GM12891 (cell line): ENCODE measurements at regions not wholly inside any gene's neighbourhood (a gene's known extent, or its start where the extent isn't known, plus 50 kb on each side); places are given as distances from the start of the nearest gene placed in this dataset.

Experiments
- DNase-seq: peaks from one replicate; pipeline ENCODE4 v3.0.0; 2011; ENCODE audit warnings: low spot score; ENCODE audit not compliant: insufficient read length
- FAIRE-seq: peaks from 2 replicates; lab custom pipeline; 2011; peaks lifted over from hg19 to GRCh38; lab: Jason Lieb, UNC
- PAX5 ChIP-seq: IDR thresholded peaks from 2 replicates; pipeline ENCODE4 v1.6.1; 2011; ENCODE audit warnings: low read length, moderate library complexity, mild to moderate bottlenecking; ENCODE audit not compliant: insufficient read depth, severe bottlenecking
- POLR2A ChIP-seq: IDR thresholded peaks from 2 replicates; pipeline ENCODE4 v1.6.1; 2011; ENCODE audit warnings: low read depth, low read length, control low read depth
- POLR2AphosphoS5 ChIP-seq: IDR thresholded peaks from 2 replicates; pipeline ENCODE4 v1.6.1; 2011; ENCODE audit warnings: low read depth, low read length, control low read depth
- POU2F2 ChIP-seq: IDR thresholded peaks from 2 replicates; pipeline ENCODE4 v1.6.1; 2011; ENCODE audit warnings: low read depth, mild to moderate bottlenecking, control low read depth, low read length, moderate library complexity
- SPI1 ChIP-seq: IDR thresholded peaks from 2 replicates; pipeline ENCODE4 v1.6.1; 2011; ENCODE audit warnings: low read depth, low read length, control low read depth
- TAF1 ChIP-seq: IDR thresholded peaks from 2 replicates; pipeline ENCODE4 v1.6.1; 2011; ENCODE audit warnings: low read depth, low read length, control low read depth

DNA sequence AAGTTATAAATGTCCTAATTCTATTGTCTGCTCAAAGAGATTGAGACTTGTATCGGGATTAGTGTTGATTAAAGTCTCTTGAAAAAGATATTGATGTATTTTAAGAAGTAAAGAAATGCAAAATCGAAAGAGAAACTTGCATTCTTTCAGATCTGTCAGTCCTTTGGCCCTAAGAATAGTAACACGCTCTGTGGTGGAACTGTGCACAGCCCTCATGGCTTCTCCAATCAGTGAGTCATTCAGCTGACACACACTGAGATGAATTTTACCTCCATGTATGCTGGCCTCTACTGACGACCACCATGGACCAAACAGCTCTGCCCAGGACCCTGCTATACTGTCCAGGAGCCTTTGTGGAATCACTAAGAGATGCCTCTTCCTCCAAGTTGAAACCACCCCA lies 232.4 kb downstream of the ESM1 start:
- FAIRE-seq (no peak), DNase-seq (peak; percentile 8)
- TF ChIP-seq SPI1: no peak

DNA sequence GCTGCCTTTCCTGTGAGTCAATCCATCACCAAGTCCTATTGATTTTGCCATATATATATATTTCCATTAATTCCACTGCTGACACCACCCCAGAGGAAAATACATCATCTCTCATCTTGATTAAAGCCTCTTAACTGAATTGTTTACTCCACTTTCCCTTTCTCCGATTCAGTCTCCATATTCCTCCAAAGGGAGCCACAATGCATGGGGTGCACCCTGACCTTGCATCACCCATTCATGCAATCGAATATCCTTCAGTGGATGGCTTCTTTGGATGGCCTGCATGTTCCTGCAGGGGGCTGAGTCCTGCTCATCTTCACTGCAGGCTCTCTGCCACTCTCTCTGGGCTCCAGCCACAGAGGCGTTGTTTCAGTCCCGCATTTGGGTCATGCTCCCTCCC lies 231.0 kb downstream of the SNX18 start:
- TF ChIP-seq PAX5 (no peak), TAF1 (no peak)
- DNase-seq (no peak), FAIRE-seq (no peak)

DNA sequence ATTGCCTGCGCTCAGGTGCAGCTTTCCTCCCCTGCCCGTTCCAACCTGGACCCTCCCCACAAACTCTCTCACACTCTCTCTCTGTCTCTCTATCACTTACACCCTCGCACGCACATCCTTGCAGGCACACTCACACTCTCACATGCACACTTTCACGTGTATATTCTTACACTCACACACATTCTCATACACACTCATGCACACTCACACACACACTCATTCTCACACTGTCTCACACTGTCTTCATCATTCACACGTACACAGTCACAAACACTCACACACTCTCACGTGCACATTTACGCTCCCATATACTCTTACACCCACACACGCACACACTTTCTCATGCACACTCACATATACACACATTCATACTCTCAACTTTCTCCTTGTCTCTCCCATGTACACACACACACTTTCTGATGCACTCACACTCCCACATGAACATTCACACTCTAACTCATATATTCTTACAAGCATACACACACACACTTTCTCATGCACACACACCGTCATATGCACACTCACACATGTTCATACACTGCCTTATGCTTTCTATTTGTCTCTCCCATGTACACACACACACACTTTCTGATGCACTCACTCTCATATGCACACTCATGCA lies 229.3 kb downstream of the SNX18 start:
- TF ChIP-seq SPI1: no peak
- no peak for TF ChIP-seq PAX5
- no peak for TF ChIP-seq TAF1
- no peak for TF ChIP-seq POU2F2
- no peak for FAIRE-seq
- no peak for DNase-seq

DNA sequence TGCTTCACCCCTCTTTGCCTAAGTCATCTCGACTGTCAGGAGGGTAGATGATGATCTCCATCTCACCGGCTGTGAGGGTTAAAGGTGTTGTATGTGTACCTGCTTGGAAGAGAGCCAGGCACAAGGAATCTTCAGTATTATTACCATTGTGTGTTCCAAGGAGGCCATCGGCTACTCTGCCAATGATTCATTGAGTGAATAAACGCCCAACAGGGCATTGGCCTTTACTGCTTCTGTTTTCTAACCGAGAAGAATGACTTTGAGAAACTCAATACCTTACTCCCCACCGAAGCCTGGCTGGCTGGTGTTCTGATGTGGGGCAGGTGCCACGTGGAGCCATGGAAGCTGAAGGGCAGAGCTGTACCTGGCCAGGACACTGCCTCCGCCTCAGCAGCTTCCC lies 228.8 kb downstream of the SNX18 start:
- DNase-seq (no peak), FAIRE-seq (no peak)
- no peak for TF ChIP-seq TAF1

DNA sequence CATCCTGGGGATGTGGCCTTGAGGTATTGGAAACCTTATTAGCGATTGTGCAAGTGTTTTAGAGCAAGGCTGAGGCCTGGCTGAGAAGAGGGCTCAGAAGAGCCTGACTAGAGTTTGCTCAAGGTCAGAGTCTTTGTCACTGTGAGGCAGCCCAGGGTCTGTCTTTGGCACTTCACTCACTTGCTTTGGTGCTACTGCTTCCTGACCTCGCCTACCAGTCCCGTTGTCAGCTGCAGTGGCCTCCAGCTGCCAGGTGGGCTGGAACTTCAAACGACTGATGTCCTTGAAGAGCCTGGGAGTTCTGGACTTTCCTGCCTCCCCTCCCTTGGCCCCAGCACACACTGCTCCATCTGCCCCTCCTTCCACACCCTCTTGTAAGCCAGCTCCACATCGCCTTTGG lies 228.0 kb downstream of the SNX18 start:
- FAIRE-seq (no peak), DNase-seq (no peak)
- TF ChIP-seq PAX5 (no peak), POU2F2 (no peak), TAF1 (no peak), POLR2A (no peak), SPI1 (no peak), POLR2AphosphoS5 (no peak)

DNA sequence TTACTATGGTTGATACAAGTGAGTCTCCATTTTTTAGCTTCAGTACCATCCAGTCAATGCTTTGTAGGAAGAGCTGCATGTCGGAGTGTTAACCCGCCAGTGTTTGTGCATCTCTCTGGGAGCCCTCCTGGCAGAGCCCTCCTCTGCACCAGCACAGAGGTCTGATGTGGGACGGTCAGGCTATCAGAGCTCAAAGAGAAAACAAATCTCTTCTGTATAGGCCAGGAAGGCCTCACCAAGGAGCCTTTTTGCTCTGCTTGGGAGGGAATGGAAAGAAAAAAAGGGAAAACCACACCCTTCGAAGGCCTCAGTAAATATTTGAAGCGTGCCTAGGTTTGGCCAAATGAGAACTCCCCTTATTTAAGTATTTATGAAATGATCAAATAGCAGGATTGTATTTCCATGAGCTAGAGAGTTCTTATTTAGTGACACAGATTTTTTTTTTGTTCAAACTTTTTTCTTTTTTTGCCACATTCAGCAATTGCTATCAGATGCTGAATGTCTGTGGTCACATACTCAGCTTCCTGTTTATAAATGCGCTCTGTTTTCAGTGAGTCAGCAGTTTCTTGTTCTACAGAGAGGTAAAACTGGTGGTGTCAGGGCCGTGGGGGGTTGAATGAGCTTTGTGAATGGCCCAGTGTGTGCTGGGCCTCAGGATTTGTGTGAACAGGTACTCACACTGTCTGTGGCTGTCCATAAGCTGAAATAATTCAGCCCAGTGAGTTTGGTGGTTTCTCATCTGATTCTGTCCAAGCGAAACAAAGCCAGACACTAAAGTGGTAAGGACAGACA lies 226.6 kb downstream of the SNX18 start:
- FAIRE-seq: no peak
- peak; percentile 8 for DNase-seq
- TF ChIP-seq TAF1: no peak
- TF ChIP-seq POLR2AphosphoS5: no peak
- no peak for TF ChIP-seq SPI1
- TF ChIP-seq PAX5: no peak
- TF ChIP-seq POLR2A: no peak
- TF ChIP-seq POU2F2: no peak

DNA sequence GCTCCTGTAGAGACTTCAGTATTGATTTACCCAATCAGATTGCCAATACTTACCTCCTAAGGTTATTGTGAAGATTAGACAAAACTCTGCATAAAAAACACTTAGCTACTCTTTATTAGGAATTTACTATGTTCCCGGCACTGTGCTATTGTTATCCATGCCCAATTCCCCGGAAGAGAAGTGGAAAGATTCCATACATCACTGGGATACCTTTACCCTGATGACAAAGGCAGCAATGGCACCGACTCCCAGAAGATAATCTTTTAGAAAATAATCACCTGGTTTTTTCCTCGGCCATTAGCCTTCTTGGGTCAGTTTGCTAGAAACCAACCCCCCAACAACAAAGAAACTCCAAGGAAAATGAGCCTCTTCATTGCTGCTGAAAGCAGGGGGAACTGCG lies 226.0 kb downstream of the SNX18 start:
- no peak for FAIRE-seq
- no peak for DNase-seq
- no peak for TF ChIP-seq TAF1
- TF ChIP-seq PAX5: no peak
- no peak for TF ChIP-seq POLR2A
- TF ChIP-seq SPI1: no peak
- TF ChIP-seq POU2F2: no peak
- no peak for TF ChIP-seq POLR2AphosphoS5

DNA sequence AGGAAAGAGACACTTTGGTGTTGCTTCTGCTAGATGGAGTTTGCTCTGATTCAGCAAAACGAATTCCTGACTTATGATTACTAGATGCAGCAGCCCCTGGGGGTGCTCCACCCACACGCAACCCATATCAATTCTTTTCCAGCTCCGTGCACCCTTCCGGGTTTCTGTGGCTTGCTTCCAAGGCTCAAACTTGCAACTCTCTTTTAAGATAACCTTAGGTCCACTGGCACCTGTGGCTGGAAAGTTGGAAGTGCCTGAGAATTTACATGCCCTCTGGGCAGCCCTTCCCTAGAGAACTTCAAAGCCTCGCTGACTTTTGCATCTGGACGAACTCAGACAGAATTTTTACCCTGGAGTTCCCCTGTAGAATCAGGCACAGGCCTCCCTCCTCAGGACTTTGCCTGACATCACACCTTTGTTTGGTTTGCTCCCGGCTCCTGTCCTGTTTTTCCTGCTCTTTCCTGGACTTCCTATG lies 224.9 kb downstream of the SNX18 start:
- FAIRE-seq (no peak), DNase-seq (no peak)
- TF ChIP-seq TAF1 (no peak), SPI1 (no peak), PAX5 (no peak), POLR2A (no peak), POU2F2 (no peak), POLR2AphosphoS5 (no peak)

DNA sequence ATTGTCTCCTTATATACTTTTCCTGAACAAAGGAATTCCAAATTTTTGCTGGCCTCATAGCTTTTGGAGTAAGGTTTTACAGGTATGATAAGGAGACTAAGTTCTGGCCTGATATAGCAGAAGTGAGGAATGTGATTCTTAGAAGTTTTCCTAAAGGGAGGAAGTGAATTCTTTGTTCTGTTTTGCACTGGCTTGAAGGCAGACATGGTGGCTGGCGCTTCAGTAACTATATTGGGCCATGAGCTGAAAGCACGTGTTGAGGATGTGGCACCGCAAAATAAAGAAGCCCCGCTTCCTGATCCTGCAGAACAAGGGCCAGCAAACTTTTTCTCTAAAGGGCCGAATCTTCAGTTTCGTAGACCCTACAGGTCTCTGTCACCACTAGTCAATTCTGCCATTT lies 224.2 kb downstream of the SNX18 start:
- DNase-seq (no peak), FAIRE-seq (no peak)
- TF ChIP-seq TAF1: no peak
- no peak for TF ChIP-seq SPI1
- TF ChIP-seq POU2F2: no peak
- no peak for TF ChIP-seq PAX5
- no peak for TF ChIP-seq POLR2A
- no peak for TF ChIP-seq POLR2AphosphoS5

DNA sequence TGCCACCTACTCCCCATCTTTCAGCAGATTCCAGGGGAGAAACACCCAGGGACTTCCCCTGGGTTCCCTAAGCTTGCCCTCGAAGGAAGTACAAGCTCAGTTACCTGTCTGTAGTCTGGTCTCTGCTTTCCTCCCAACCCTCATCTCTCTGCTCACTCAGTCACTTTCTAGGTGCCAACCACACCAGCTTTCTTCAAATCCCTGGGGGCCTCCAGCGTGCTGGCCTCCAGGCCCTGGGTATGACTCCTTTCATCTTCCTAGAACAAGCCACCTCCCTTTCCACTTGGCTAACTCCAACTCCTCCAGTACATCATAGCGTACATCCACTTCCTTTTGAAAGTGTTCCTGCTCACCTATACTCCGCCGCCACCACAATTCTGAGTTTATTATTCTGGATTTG lies 222.6 kb downstream of the SNX18 start:
- TF ChIP-seq SPI1 (no peak), PAX5 (no peak), POU2F2 (no peak), POLR2A (no peak), POLR2AphosphoS5 (no peak), TAF1 (no peak)
- no peak for FAIRE-seq
- no peak for DNase-seq

DNA sequence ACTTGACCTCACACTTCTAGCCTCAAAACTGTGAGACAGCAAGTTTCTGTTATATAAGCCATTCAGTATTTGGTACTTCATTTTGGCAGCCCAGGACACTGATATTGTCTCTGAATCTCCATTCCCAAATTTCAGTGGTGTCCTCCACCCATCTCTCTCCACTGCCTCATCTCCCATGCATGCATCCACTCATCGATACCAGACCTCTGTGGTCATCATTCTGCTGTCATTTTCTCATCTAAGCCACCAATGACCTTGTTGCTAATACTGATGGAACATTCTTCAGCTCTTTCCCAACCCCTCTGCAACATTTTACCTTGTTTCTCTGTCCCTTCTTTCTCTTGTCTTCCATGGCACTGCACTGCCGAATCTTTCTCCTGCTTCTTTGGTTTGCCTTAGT lies 221.8 kb downstream of the SNX18 start:
- FAIRE-seq (no peak), DNase-seq (no peak)
- TF ChIP-seq POLR2A: no peak
- no peak for TF ChIP-seq SPI1
- no peak for TF ChIP-seq POU2F2
- no peak for TF ChIP-seq TAF1
- TF ChIP-seq POLR2AphosphoS5: no peak
- TF ChIP-seq PAX5: no peak
